ENCODE measurements at regions not wholly inside any gene's neighbourhood (a gene's known extent, or its start where the extent isn't known, plus 50 kb on each side); places are given as distances from the start of the nearest gene placed in this dataset.

GRCh38 chr12:115857923-115858322 is 419.6 kb downstream of the MED13L start:
- no peak for DNase-seq (ENCODE audit: low spot score)

- DNase-seq (ENCODE audit: low spot score), result no peak
Measured at GRCh38 chr12:115857160-115857920, 420.2 kb downstream of the MED13L start.

GRCh38 chr12:115852054-115852453 is 425.4 kb downstream of the MED13L start:
- no peak for DNase-seq (ENCODE audit: low spot score)

- no peak for DNase-seq (ENCODE audit: low spot score)
Measured at GRCh38 chr12:115850957-115851356, 426.5 kb downstream of the MED13L start.

- no peak for DNase-seq (ENCODE audit: low spot score)
Measured at GRCh38 chr12:115849262-115849943, 428.1 kb downstream of the MED13L start.

- DNase-seq (ENCODE audit: low spot score), result no peak
Measured at GRCh38 chr12:115847398-115847797, 430.1 kb downstream of the MED13L start.

- no peak for DNase-seq (ENCODE audit: low spot score)
Measured at GRCh38 chr12:115846516-115846915, 431.0 kb downstream of the MED13L start.

- DNase-seq (ENCODE audit: low spot score), result no peak
Measured at GRCh38 chr12:115840159-115840558, 437.3 kb downstream of the MED13L start.

- no peak for DNase-seq (ENCODE audit: low spot score)
Measured at GRCh38 chr12:115838952-115839351, 438.5 kb downstream of the MED13L start.

- no peak for DNase-seq (ENCODE audit: low spot score)
Measured at GRCh38 chr12:115837220-115837619, 440.3 kb downstream of the MED13L start.

GRCh38 chr12:115835445-115835844 is 442.0 kb downstream of the MED13L start:
- DNase-seq (ENCODE audit: low spot score), result no peak

GRCh38 chr12:115833704-115834103 is 443.8 kb downstream of the MED13L start:
- DNase-seq (ENCODE audit: low spot score), result no peak

GRCh38 chr12:115830633-115831032 is 446.9 kb downstream of the MED13L start:
- no peak for DNase-seq (ENCODE audit: low spot score)

GRCh38 chr12:115830070-115830469 is 447.4 kb downstream of the MED13L start:
- DNase-seq (ENCODE audit: low spot score), result no peak

- DNase-seq (ENCODE audit: low spot score), result no peak
Measured at GRCh38 chr12:115828168-115828567, 449.3 kb downstream of the MED13L start.

GRCh38 chr12:115824936-115825602 is 452.4 kb downstream of the MED13L start:
- DNase-seq (ENCODE audit: low spot score), result no peak

- DNase-seq (ENCODE audit: low spot score), result no peak
Measured at GRCh38 chr12:115823635-115824034, 453.9 kb downstream of the MED13L start.

- DNase-seq (ENCODE audit: low spot score), result no peak
Measured at GRCh38 chr12:115820656-115821055, 456.8 kb downstream of the MED13L start.

GRCh38 chr12:115818973-115819372 is 458.5 kb downstream of the MED13L start:
- no peak for DNase-seq (ENCODE audit: low spot score)

- no peak for DNase-seq (ENCODE audit: low spot score)
Measured at GRCh38 chr12:115817389-115817788, 460.1 kb downstream of the MED13L start.

- no peak for DNase-seq (ENCODE audit: low spot score)
Measured at GRCh38 chr12:115815924-115816323, 461.6 kb downstream of the MED13L start.

- DNase-seq (ENCODE audit: low spot score), result no peak
Measured at GRCh38 chr12:115813256-115813655, 464.2 kb downstream of the MED13L start.

- DNase-seq (ENCODE audit: low spot score), result no peak
Measured at GRCh38 chr12:115811929-115812328, 465.6 kb downstream of the MED13L start.

Measured in putamen (tissue), 1 donor.